ENCODE measurements at regions not wholly inside any gene's neighbourhood (a gene's known extent, or its start where the extent isn't known, plus 50 kb on each side); places are given as distances from the start of the nearest gene placed in this dataset. TPM values are rescaled to one million over a fixed set of nuclear protein-coding genes. Genes with fewer than 3 reads are reported as not detected.

Small RNA genes in the stretch of these regions (small RNA-seq; reads per million reads assigned to genes)
- not detected for gene AL353626.2
- gene MIR1299, result not detected
